Left lung (tissue), 4 donors: ENCODE measurements at regions not wholly inside any gene's neighbourhood (a gene's known extent, or its start where the extent isn't known, plus 50 kb on each side); places are given as distances from the start of the nearest gene placed in this dataset.

ENCODE experiments used
- ATAC-seq: fragments of 200-7000 bp; cut with Tn5 transposase; one replicate; pipeline ENCODE4 v1.9.1; 2020; ENCODE audit warnings: moderate library complexity
- DNase-seq, 4 donors: peaks; one replicate each; pipeline ENCODE4 v3.0.0-alpha.2; 2013 to 2020
- H3K27ac ChIP-seq, 2 donors: fragments of 200-600 bp; sonication (generic) in 1 of 2; one replicate each; pipeline versions ENCODE4 v1.5.0 to v1.8.0; 2020 to 2021
- H3K27me3 ChIP-seq, 2 donors: fragments of 200-600 bp; sonication (generic) in 1 of 2; one replicate each; pipeline versions ENCODE4 v1.5.0 to v1.8.0; 2020 to 2021
- H3K36me3 ChIP-seq, 2 donors: fragments of 200-600 bp; sonication (generic) in 1 of 2; one replicate each; pipeline versions ENCODE4 v1.5.0 to v1.8.0; 2020 to 2021
- H3K4me1 ChIP-seq, 2 donors: fragments of 200-600 bp; one replicate each; pipeline ENCODE4 v1.8.0; 2021
- H3K4me3 ChIP-seq, 2 donors: fragments of 200-600 bp; sonication (generic) in 1 of 2; one replicate each; pipeline versions ENCODE4 v1.5.0 to v1.8.0; 2020 to 2021; ENCODE audit warnings: mild to moderate bottlenecking in 1 of 2
- H3K9me3 ChIP-seq, 2 donors: fragments of 200-600 bp; sonication (generic) in 1 of 2; one replicate each; pipeline versions ENCODE4 v1.5.0 to v1.8.0; 2020 to 2021
- CTCF ChIP-seq, 2 donors: fragments of 200-600 bp; sonication (generic) in 1 of 2; IDR thresholded peaks; one replicate each; pipeline versions ENCODE4 v1.5.0 to v1.8.0; 2021; ENCODE audit warnings: antibody characterized with exemption in 2 of 2
- intact Hi-C, 2 donors: fragments of 100-400 bp; cut with DNase I; formaldehyde crosslinking; loops; one replicate each; pipeline versions ENCODE4 v1.11.2 to v1.14.2; 2022
- donor health status: DM: no; HTN: yes; CAD: no.
- donor health status: DM: no; HTN: no; CAD: no.

DNA sequence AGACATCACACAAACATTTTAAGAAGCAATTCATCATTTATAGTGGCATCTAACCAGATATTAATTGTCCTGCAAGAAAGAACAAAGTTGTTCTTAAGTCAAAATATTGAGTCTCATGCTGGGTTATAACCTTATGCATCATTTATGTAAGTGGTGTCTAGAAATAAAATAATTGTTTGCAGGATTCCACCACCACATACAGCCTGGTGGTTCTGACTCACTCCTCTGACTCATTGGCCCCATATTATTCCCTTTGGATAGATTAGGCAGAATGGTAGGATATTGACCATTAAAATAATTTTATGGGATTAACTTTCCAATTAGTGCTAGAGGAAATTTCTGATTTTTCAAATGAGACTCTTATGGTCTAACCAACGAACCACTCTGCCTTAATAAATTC is 384.5 kb downstream of the GRXCR1 start:
- no peak for DNase-seq
- Histone ChIP-seq H3K27ac (no peak overlapping the region), H3K4me3 (no peak overlapping the region), H3K36me3 (no peaks in the 10 kb centered on the region), H3K27me3 (no peaks in the 10 kb centered on the region), H3K4me1 (no peaks in the 10 kb centered on the region), H3K9me3 (no peaks in the 10 kb centered on the region)
- no peak for ATAC-seq
- TF ChIP-seq CTCF (IDR thresholded peaks at IDR 0.05): no peak
- intact Hi-C loops: no loop called here

DNA sequence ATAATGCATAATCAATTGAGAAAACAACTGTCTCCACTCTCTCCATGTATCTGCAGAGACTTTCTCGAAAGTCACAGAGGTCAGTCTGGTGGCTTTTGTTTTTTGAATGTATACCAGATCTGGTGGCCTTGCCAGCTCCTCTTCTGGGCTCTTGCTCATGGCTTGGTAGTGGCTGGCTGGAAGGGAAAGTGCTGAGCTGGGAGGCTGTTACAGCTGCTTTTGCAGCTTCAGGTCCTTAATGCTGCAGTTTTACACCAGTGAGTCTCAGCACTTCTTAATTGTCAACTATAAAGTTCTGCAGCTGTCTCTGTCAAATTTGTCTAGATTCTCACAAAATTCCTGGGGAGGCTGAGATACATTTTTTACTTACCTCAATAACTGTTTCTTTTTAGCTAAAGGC is 390.0 kb downstream of the GRXCR1 start:
- Histone ChIP-seq H3K9me3 (peaks cover 0 to 3% of the 10 kb centered on the region in 2 donors), H3K4me3 (no peak overlapping the region), H3K4me1 (no peaks in the 10 kb centered on the region), H3K27ac (no peak overlapping the region), H3K36me3 (no peaks in the 10 kb centered on the region), H3K27me3 (no peaks in the 10 kb centered on the region)
- DNase-seq: no peak
- ATAC-seq: no peak
- intact Hi-C loops: no loop called here
- TF ChIP-seq CTCF (IDR thresholded peaks at IDR 0.05): no peak

DNA sequence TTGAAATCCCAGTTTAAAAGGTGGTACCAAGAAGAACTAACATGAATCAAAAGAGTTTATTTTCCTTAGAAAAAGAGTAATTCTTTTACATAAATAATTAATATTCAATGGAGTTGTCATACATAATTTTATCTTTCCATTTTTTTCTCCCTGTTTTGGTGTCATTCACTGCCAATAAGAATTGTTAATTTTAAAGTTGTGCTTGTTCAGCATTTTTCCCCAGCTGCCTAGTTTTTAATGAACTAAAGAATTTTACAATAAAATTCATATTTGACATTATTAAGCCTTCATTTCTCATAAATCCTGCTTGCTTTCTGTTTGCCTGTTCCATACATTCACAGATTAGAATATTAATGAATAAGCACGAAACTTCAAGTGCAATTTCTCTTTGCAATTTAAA is 393.6 kb downstream of the GRXCR1 start:
- Histone ChIP-seq H3K4me1 (no peaks in the 10 kb centered on the region), H3K36me3 (no peaks in the 10 kb centered on the region)

GRCh38 chr4:43296946-43297528 is 404.5 kb downstream of the GRXCR1 start:
- Histone ChIP-seq H3K4me1 (no peaks in the 10 kb centered on the region), H3K27me3 (no peaks in the 10 kb centered on the region), H3K9me3 (peaks cover 0 to 1% of the 10 kb centered on the region in 2 donors), H3K27ac (no peak overlapping the region), H3K36me3 (no peaks in the 10 kb centered on the region), H3K4me3 (no peak overlapping the region)
- TF ChIP-seq CTCF (IDR thresholded peaks at IDR 0.05): no peak
- ATAC-seq (no peak), DNase-seq (no peak)
- intact Hi-C loops: no loop called here

More for the DNA sequence above, 393.6 kb downstream of the GRXCR1 start:
- ATAC-seq (no peak), DNase-seq (no peak)
- no peak for TF ChIP-seq CTCF (IDR thresholded peaks at IDR 0.05)
- H3K27me3 ChIP-seq: no peaks in the 10 kb centered on the region
- H3K9me3 ChIP-seq: peaks cover 0 to 3% of the 10 kb centered on the region in 2 donors
- intact Hi-C loops: no loop called here
- no peak overlapping the region for H3K4me3 ChIP-seq
- H3K27ac ChIP-seq: no peak overlapping the region

GRCh38 chr4:43316813-43317212 is 424.3 kb downstream of the GRXCR1 start:
- Histone ChIP-seq H3K27ac (no peak overlapping the region), H3K27me3 (no peaks in the 10 kb centered on the region), H3K4me1 (no peaks in the 10 kb centered on the region), H3K4me3 (no peak overlapping the region), H3K36me3 (no peaks in the 10 kb centered on the region), H3K9me3 (peaks cover 0 to 9% of the 10 kb centered on the region in 2 donors)
- no peak for DNase-seq
- intact Hi-C loops: no loop called here
- no peak for TF ChIP-seq CTCF (IDR thresholded peaks at IDR 0.05)
- no peak for ATAC-seq
